ENCODE measurements at regions not wholly inside any gene's neighbourhood (a gene's known extent, or its start where the extent isn't known, plus 50 kb on each side); places are given as distances from the start of the nearest gene placed in this dataset.

GRCh38 chr10:8437896-8438295, 383.4 kb downstream of the GATA3 start:
- H3K4me1 ChIP-seq (ENCODE audit: control insufficient read depth in 4 of 4, insufficient read depth in 4 of 4, low read length in 3 of 4) = no peaks in the 10 kb centered on the region
- no peaks in the 10 kb centered on the region for H3K36me3 ChIP-seq (ENCODE audit: control insufficient read depth in 4 of 4, insufficient read depth in 3 of 4, low read depth in 1 of 4, low read length in 3 of 4)
- TF ChIP-seq JUND (IDR thresholded peaks at IDR 0.05) (no peak), NR2F2 (IDR thresholded peaks at IDR 0.05) (no peak), CTCF (IDR thresholded peaks at IDR 0.05; ENCODE audit: low read depth, low read length, missing input control) (no peak), HNF4A (conservative IDR thresholded peaks at IDR 0.05) (no peak), ATF3 (IDR thresholded peaks at IDR 0.05) (no peak), TAF1 (conservative IDR thresholded peaks at IDR 0.05) (no peak), EGR1 (IDR thresholded peaks at IDR 0.05; ENCODE audit: low read depth in 2 of 2) (no peak)
- no peak for DNase-seq (ENCODE audit: low spot score)
- 84% methylated on average over 3 of the region's 3 CpGs for WGBS
- no peak overlapping the region for H3K27ac ChIP-seq (ENCODE audit: low read depth in 1 of 2, low read length in 2 of 2)
- no peak overlapping the region for H3K9ac ChIP-seq (ENCODE audit: low read depth in 1 of 2, low read length in 2 of 2)
- H3K27me3 ChIP-seq (ENCODE audit: control insufficient read depth in 4 of 4, insufficient read depth in 4 of 4, low read length in 3 of 4) = no peaks in the 10 kb centered on the region
- H3K9me3 ChIP-seq (ENCODE audit: control insufficient read depth in 4 of 4, low read length in 3 of 4) = no peaks in the 10 kb centered on the region
- H3K4me3 ChIP-seq (ENCODE audit: low read depth in 1 of 3, low read length in 3 of 3) = no peak overlapping the region

GRCh38 chr10:8438603-8439002, 384.1 kb downstream of the GATA3 start:
- TF ChIP-seq TAF1 (conservative IDR thresholded peaks at IDR 0.05) (no peak), CTCF (IDR thresholded peaks at IDR 0.05; ENCODE audit: low read depth, low read length, missing input control) (no peak)
- Histone ChIP-seq H3K9ac (ENCODE audit: low read depth in 1 of 2, low read length in 2 of 2) (no peak overlapping the region), H3K4me1 (ENCODE audit: control insufficient read depth in 4 of 4, insufficient read depth in 4 of 4, low read length in 3 of 4) (no peaks in the 10 kb centered on the region), H3K27me3 (ENCODE audit: control insufficient read depth in 4 of 4, insufficient read depth in 4 of 4, low read length in 3 of 4) (no peaks in the 10 kb centered on the region), H3K4me3 (ENCODE audit: low read depth in 1 of 3, low read length in 3 of 3) (no peak overlapping the region), H3K36me3 (ENCODE audit: control insufficient read depth in 4 of 4, insufficient read depth in 3 of 4, low read depth in 1 of 4, low read length in 3 of 4) (no peaks in the 10 kb centered on the region), H3K27ac (ENCODE audit: low read depth in 1 of 2, low read length in 2 of 2) (no peak overlapping the region), H3K9me3 (ENCODE audit: control insufficient read depth in 4 of 4, low read length in 3 of 4) (no peaks in the 10 kb centered on the region)
- no peak for DNase-seq (ENCODE audit: low spot score)
- WGBS = 32% methylated on average over 3 of the region's 3 CpGs

GRCh38 chr10:8439040-8439439, 384.6 kb downstream of the GATA3 start:
- Histone ChIP-seq H3K36me3 (ENCODE audit: control insufficient read depth in 4 of 4, insufficient read depth in 3 of 4, low read depth in 1 of 4, low read length in 3 of 4) (no peaks in the 10 kb centered on the region), H3K27ac (ENCODE audit: low read depth in 1 of 2, low read length in 2 of 2) (no peak overlapping the region), H3K9me3 (ENCODE audit: control insufficient read depth in 4 of 4, low read length in 3 of 4) (no peaks in the 10 kb centered on the region), H3K27me3 (ENCODE audit: control insufficient read depth in 4 of 4, insufficient read depth in 4 of 4, low read length in 3 of 4) (no peaks in the 10 kb centered on the region), H3K9ac (ENCODE audit: low read depth in 1 of 2, low read length in 2 of 2) (no peak overlapping the region), H3K4me3 (ENCODE audit: low read depth in 1 of 3, low read length in 3 of 3) (no peak overlapping the region), H3K4me1 (ENCODE audit: control insufficient read depth in 4 of 4, insufficient read depth in 4 of 4, low read length in 3 of 4) (no peaks in the 10 kb centered on the region)
- 54% methylated on average over 1 of the region's 1 CpG for WGBS
- no peak for DNase-seq (ENCODE audit: low spot score)
- TF ChIP-seq EGR1 (IDR thresholded peaks at IDR 0.05; ENCODE audit: low read depth in 2 of 2) = no peak
- TF ChIP-seq RAD21 (IDR thresholded peaks at IDR 0.05) = no peak
- TF ChIP-seq JUND (IDR thresholded peaks at IDR 0.05) = no peak
- no peak for TF ChIP-seq SP1 (IDR thresholded peaks at IDR 0.05)
- TF ChIP-seq ZBTB33 (IDR thresholded peaks at IDR 0.05) = no peak
- no peak for TF ChIP-seq YY1 (IDR thresholded peaks at IDR 0.05)
- no peak for TF ChIP-seq REST (IDR thresholded peaks at IDR 0.05)
- TF ChIP-seq ATF3 (IDR thresholded peaks at IDR 0.05) = no peak
- no peak for TF ChIP-seq FOXA2 (IDR thresholded peaks at IDR 0.05)
- TF ChIP-seq RXRA (IDR thresholded peaks at IDR 0.05) = no peak
- no peak for TF ChIP-seq MAX (IDR thresholded peaks at IDR 0.05)
- no peak for TF ChIP-seq NR2F2 (IDR thresholded peaks at IDR 0.05)
- no peak for TF ChIP-seq HNF4A (conservative IDR thresholded peaks at IDR 0.05)
- TF ChIP-seq GABPA (IDR thresholded peaks at IDR 0.05 in 1 of 2, conservative IDR thresholded peaks at IDR 0.05 in 1 of 2) = no peak
- TF ChIP-seq HNF4G (IDR thresholded peaks at IDR 0.05) = no peak
